GM12878 (cell line): ENCODE measurements at regions not wholly inside any gene's neighbourhood (a gene's known extent, or its start where the extent isn't known, plus 50 kb on each side); places are given as distances from the start of the nearest gene placed in this dataset.

ENCODE experiments used
- ATAC-seq: fragments of 200-7000 bp; cut with Tn5 transposase; 3 replicates; pipeline ENCODE4 v1.9.1; 2020; ENCODE audit warnings: mild to moderate bottlenecking, moderate library complexity
- BruUV-seq: library from RNA; stranded (reverse); fragments of 400-500 nt; replicated peaks from 2 replicates; lab custom pipeline; 2021; lab: Mats Ljungman, UMichigan
- CTCF ChIA-PET: fragments of 300-600 bp; sonication (Branson Sonifier 250); formaldehyde crosslinking; extraction: SDS; loops from one replicate; lab custom pipeline; 2021; ENCODE audit warnings: inconsistent platforms; lab: Yijun Ruan, JAX
- POLR2A ChIA-PET: fragments of 350-600 bp; formaldehyde crosslinking; extraction: SDS; loops from one replicate; lab custom pipeline; 2021; ENCODE audit warnings: inconsistent platforms; lab: Charles Lee
- RAD21 ChIA-PET: fragments of 300-600 bp; sonication (Branson Sonifier 250); formaldehyde crosslinking; loops from one replicate; lab custom pipeline; 2023; ENCODE audit warnings: antibody characterized with exemption; ENCODE audit not compliant: unreplicated experiment; lab: Charles Lee
- SMC1A ChIA-PET: fragments of 300-600 bp; sonication (Branson Sonifier 250); formaldehyde crosslinking; loops from one replicate; lab custom pipeline; 2023; ENCODE audit not compliant: unreplicated experiment, uncharacterized antibody; lab: Charles Lee
- DNase-seq: peaks from one replicate; pipeline ENCODE4 v3.0.0-alpha.2; 2011; ENCODE audit warnings: low read depth, low spot score
- FAIRE-seq: peaks from 3 replicates; lab custom pipeline; 2011; peaks lifted over from hg19 to GRCh38; lab: Jason Lieb, UNC
- H2AFZ ChIP-seq: 2 replicates; pipeline ENCODE4 v1.6.0; 2011; ENCODE audit warnings: low read depth, low read length, control low read depth; ENCODE audit not compliant: control insufficient read depth
- H3K27ac ChIP-seq: 2 replicates; pipeline ENCODE4 v1.5.1; 2011; ENCODE audit warnings: control low read depth; ENCODE audit not compliant: control insufficient read depth, insufficient read depth
- H3K27me3 ChIP-seq, 2 experiments: replicated peaks in 1 of 2; 2 replicates each; pipeline versions ENCODE4 v1.6.0 to v1.6.1; 2011; ENCODE audit warnings: low read length in 1 of 2; ENCODE audit not compliant: control insufficient read depth in 2 of 2, insufficient read depth in 2 of 2
- H3K36me3 ChIP-seq, 2 experiments: 2 replicates each; pipeline ENCODE4 v1.5.1; 2011; ENCODE audit warnings: low read length in 1 of 2; ENCODE audit not compliant: control insufficient read depth in 2 of 2, insufficient read depth in 2 of 2
- H3K4me1 ChIP-seq: 2 replicates; pipeline ENCODE4 v1.6.1; 2011; ENCODE audit warnings: mild to moderate bottlenecking, low read length, moderate library complexity, mixed read lengths; ENCODE audit not compliant: control insufficient read depth, insufficient read depth
- H3K4me2 ChIP-seq: 2 replicates; pipeline ENCODE4 v1.6.0; 2011; ENCODE audit warnings: control low read depth; ENCODE audit not compliant: control insufficient read depth, insufficient read depth
- H3K4me3 ChIP-seq: fragments of 200-600 bp; sonication (generic); 2 replicates; pipeline ENCODE4 v1.5.1; 2016
- H3K79me2 ChIP-seq: 2 replicates; pipeline ENCODE4 v1.6.0; 2011; ENCODE audit warnings: low read length; ENCODE audit not compliant: control insufficient read depth, insufficient read depth
- H3K9ac ChIP-seq: 2 replicates; pipeline ENCODE4 v1.8.0; 2011; ENCODE audit warnings: low read length, control low read depth, mixed read lengths; ENCODE audit not compliant: control insufficient read depth, insufficient read depth
- H3K9me3 ChIP-seq: replicated peaks from 3 replicates; pipeline ENCODE4 v1.5.1; 2011; ENCODE audit warnings: mild to moderate bottlenecking, low read length; ENCODE audit not compliant: control insufficient read depth, insufficient read depth
- H4K20me1 ChIP-seq: 2 replicates; pipeline ENCODE4 v1.6.0; 2011; ENCODE audit not compliant: control insufficient read depth, insufficient read depth
- BRCA1 ChIP-seq: IDR thresholded peaks from 2 replicates; pipeline ENCODE4 v1.6.1; 2011; ENCODE audit warnings: low read depth, low read length, improper control_type of control experiment
- CUX1 ChIP-seq: IDR thresholded peaks from 2 replicates; pipeline ENCODE4 v1.6.1; 2012; ENCODE audit warnings: improper control_type of control experiment, low read depth, low read length; ENCODE audit not compliant: insufficient replicate concordance
- IKZF1 ChIP-seq: fragments of 450-650 bp; conservative IDR thresholded peaks from 2 replicates; pipeline ENCODE4 v1.6.1; 2017; ENCODE audit warnings: antibody characterized with exemption, mild to moderate bottlenecking
- POLR2AphosphoS5 ChIP-seq: IDR thresholded peaks from 2 replicates; pipeline ENCODE4 v1.6.1; 2011; ENCODE audit warnings: mild to moderate bottlenecking, low read length, inconsistent platforms
- SRF ChIP-seq, 2 experiments: IDR thresholded peaks; 2 replicates each; pipeline ENCODE4 v1.6.1; 2011; ENCODE audit warnings: low read depth in 2 of 2, low read length in 2 of 2, mild to moderate bottlenecking in 1 of 2, moderate library complexity in 1 of 2
- ZNF622 ChIP-seq: fragments of 450-650 bp; IDR thresholded peaks from 2 replicates; pipeline ENCODE4 v1.6.1; 2017; ENCODE audit warnings: mild to moderate bottlenecking, inconsistent platforms
- ZSCAN29 ChIP-seq: fragments of 450-650 bp; IDR thresholded peaks from 2 replicates; pipeline ENCODE4 v1.6.1; 2017; ENCODE audit warnings: mild to moderate bottlenecking, moderate library complexity
- WGBS: methylation state at CpG from one replicate; pipeline ENCODE4 v1.1.6; 2016; ENCODE audit warnings: low lambda C conversion rate; ENCODE audit not compliant: insufficient replicate concordance, insufficient coverage; ENCODE audit errors: missing lambda C conversion rate; 5-methylcytosine and 5-hydroxymethylcytosine counted together
- in situ Hi-C: fragments of 300-500 bp; cut with MboI; formaldehyde crosslinking; loops from 9 replicates; pipeline ENCODE4 v1.14.3; 2018; ENCODE audit warnings: mixed read lengths
- intact Hi-C: fragments of 100-400 bp; cut with micrococcal nuclease; formaldehyde crosslinking; loops from one replicate; pipeline ENCODE4 v1.14.2; 2022; ENCODE audit not compliant: unreplicated experiment

GRCh38 chr2:65932571-65932970 lies 500.2 kb upstream of the SPRED2 start:
- no peak overlapping the region for H3K27ac ChIP-seq
- H3K4me2 ChIP-seq: no peak overlapping the region
- no peaks in the 10 kb centered on the region for H3K4me1 ChIP-seq
- H3K4me3 ChIP-seq: no peak overlapping the region
- CTCF ChIA-PET: no interaction called here
- no peaks in the 10 kb centered on the region for H4K20me1 ChIP-seq
- FAIRE-seq: no peak
- SMC1A ChIA-PET: no interaction called here
- H3K79me2 ChIP-seq: no peaks in the 10 kb centered on the region
- WGBS: 33% methylated on average over 1 of the region's 1 CpG
- BruUV-seq: no TSS peak
- in situ Hi-C loops: no loop called here
- TF ChIP-seq IKZF1 (no peak), POLR2AphosphoS5 (no peak), ZNF622 (no peak), SRF (IDR thresholded peaks at IDR 0.05; ENCODE audit: low read depth in 2 of 2, low read length in 2 of 2) (no peak), ZSCAN29 (no peak), CUX1 (no peak), BRCA1 (no peak)
- TF ChIP-seq, all 136 proteins: peak for 0
- ATAC-seq (no peak), DNase-seq (no peak)
- no peaks in the 10 kb centered on the region for H3K36me3 ChIP-seq
- intact Hi-C loops: no loop called here
- ChIA-PET POLR2A (no interaction called here), RAD21 (no interaction called here)
- no peaks in the 10 kb centered on the region for H3K9me3 ChIP-seq
- no peak overlapping the region for H2AFZ ChIP-seq
- H3K9ac ChIP-seq: no peak overlapping the region
- no peaks in the 10 kb centered on the region for H3K27me3 ChIP-seq
